CD4-positive, alpha-beta T cell (primary cell): ENCODE measurements at regions not wholly inside any gene's neighbourhood (a gene's known extent, or its start where the extent isn't known, plus 50 kb on each side); places are given as distances from the start of the nearest gene placed in this dataset.

Experiments used
- ATAC-seq: fragments of 200-7000 bp; cut with Tn5 transposase; one replicate; pipeline ENCODE4 v1.10.0; 2022; ENCODE audit warnings: mild to moderate bottlenecking; ENCODE audit not compliant: poor library complexity
- CTCF ChIA-PET: fragments of 350-600 bp; sonication (Branson Sonifier 250); formaldehyde crosslinking; loops from one replicate; lab custom pipeline; 2021; ENCODE audit warnings: antibody characterized with exemption, inconsistent platforms; lab: Charles Lee
- POLR2A ChIA-PET: fragments of 350-600 bp; sonication (Branson Sonifier 250); formaldehyde crosslinking; loops from one replicate; lab custom pipeline; 2021; ENCODE audit warnings: antibody characterized with exemption, inconsistent platforms; lab: Charles Lee
- DNase-seq, 14 experiments: peaks; one replicate each; pipeline ENCODE4 v3.0.0-alpha.2; 2013 to 2020; ENCODE audit warnings: mixed read lengths in 2 of 14
- H3K27ac ChIP-seq, 2 donors: one replicate each; pipeline versions ENCODE4 v1.5.1 to v1.7.0; 2013; ENCODE audit warnings: low read length in 2 of 2, low read depth in 1 of 2, mild to moderate bottlenecking in 1 of 2
- H3K27me3 ChIP-seq, 2 experiments: 1 replicate in 1 of 2; 2 replicates in 1 of 2; pipeline versions ENCODE4 v1.6.1 to v1.7.0; 2013; ENCODE audit warnings: low read length in 2 of 2, control low read depth in 1 of 2, mild to moderate bottlenecking in 1 of 2, moderate library complexity in 1 of 2; ENCODE audit not compliant: insufficient read depth in 2 of 2, control insufficient read depth in 1 of 2
- H3K36me3 ChIP-seq: one replicate; pipeline ENCODE4 v1.6.1; 2013; ENCODE audit warnings: low read length, control low read depth; ENCODE audit not compliant: insufficient read depth
- H3K4me1 ChIP-seq: one replicate; pipeline ENCODE4 v1.6.1; 2013; ENCODE audit warnings: low read length, control low read depth; ENCODE audit not compliant: insufficient read depth
- H3K4me3 ChIP-seq: one replicate; pipeline ENCODE4 v1.5.1; 2013; ENCODE audit warnings: mild to moderate bottlenecking, low read length, moderate library complexity
- H3K9me3 ChIP-seq, 2 experiments: 1 replicate in 1 of 2; 2 replicates in 1 of 2; pipeline versions ENCODE4 v1.6.1 to v1.7.0; 2013; ENCODE audit warnings: low read length in 2 of 2, mild to moderate bottlenecking in 2 of 2, control low read depth in 1 of 2, moderate library complexity in 1 of 2; ENCODE audit not compliant: control insufficient read depth in 1 of 2, insufficient read depth in 1 of 2
- H3K27ac Mint-ChIP-seq: one replicate; pipeline ENCODE4 v1.8.0; 2020; ENCODE audit warnings: mixed read lengths
- H3K27me3 Mint-ChIP-seq: one replicate; pipeline ENCODE4 v1.8.0; 2021; ENCODE audit warnings: mixed read lengths
- H3K36me3 Mint-ChIP-seq: one replicate; pipeline ENCODE4 v1.8.0; 2021; ENCODE audit warnings: low read depth, mixed read lengths
- H3K4me1 Mint-ChIP-seq: one replicate; pipeline ENCODE4 v1.8.0; 2021; ENCODE audit warnings: low read depth, mixed read lengths
- H3K4me3 Mint-ChIP-seq: one replicate; pipeline ENCODE4 v1.8.0; 2020; ENCODE audit warnings: mild to moderate bottlenecking, mixed read lengths
- H3K9me3 Mint-ChIP-seq: one replicate; pipeline ENCODE4 v1.8.0; 2020; ENCODE audit warnings: mixed read lengths
- CTCF ChIP-seq: fragments of 200-600 bp; IDR thresholded peaks from one replicate; pipeline ENCODE4 v1.8.0; 2022; ENCODE audit warnings: antibody characterized with exemption, mild to moderate bottlenecking
- intact Hi-C, 2 experiments: fragments of 100-400 bp; cut with DNase I in 1 of 2; cut with micrococcal nuclease in 1 of 2; formaldehyde crosslinking; loops; one replicate each; pipeline versions ENCODE4 v1.15.1 to v1.9.0; 2023 to 2025; cut with DNase I, micrococcal nuclease

GRCh38 chr18:28890791-28891190, 713.9 kb upstream of the CDH2 start:
- ChIA-PET POLR2A (no interaction called here), CTCF (no interaction called here)
- no peaks in the 10 kb centered on the region for H3K27me3 Mint-ChIP-seq
- no peaks in the 10 kb centered on the region for H3K4me1 Mint-ChIP-seq
- ATAC-seq (no peak), DNase-seq (no peak)
- TF ChIP-seq CTCF, result no peak
- H3K4me3 Mint-ChIP-seq, result no peak overlapping the region
- no peak overlapping the region for H3K27ac Mint-ChIP-seq
- peaks cover 6% of the 10 kb centered on the region for H3K9me3 Mint-ChIP-seq
- H3K36me3 ChIP-seq, result no peaks in the 10 kb centered on the region
- H3K27ac ChIP-seq, result no peak overlapping the region
- no peaks in the 10 kb centered on the region for H3K27me3 ChIP-seq
- intact Hi-C loops, result no loop called here
- H3K9me3 ChIP-seq, result no peaks in the 10 kb centered on the region
- no peaks in the 10 kb centered on the region for H3K36me3 Mint-ChIP-seq
- H3K4me1 ChIP-seq, result no peaks in the 10 kb centered on the region
- no peak overlapping the region for H3K4me3 ChIP-seq

- H3K36me3 ChIP-seq, result no peaks in the 10 kb centered on the region
- Mint-ChIP-seq H3K4me3 (no peak overlapping the region), H3K36me3 (no peaks in the 10 kb centered on the region), H3K27me3 (no peaks in the 10 kb centered on the region), H3K9me3 (peaks cover 14% of the 10 kb centered on the region), H3K27ac (no peak overlapping the region), H3K4me1 (no peaks in the 10 kb centered on the region)
- POLR2A ChIA-PET, result no interaction called here
- TF ChIP-seq CTCF, result no peak
- no peaks in the 10 kb centered on the region for H3K9me3 ChIP-seq
- CTCF ChIA-PET, result no interaction called here
- no peak overlapping the region for H3K27ac ChIP-seq
- DNase-seq (no peak), ATAC-seq (no peak)
- no peaks in the 10 kb centered on the region for H3K4me1 ChIP-seq
- H3K4me3 ChIP-seq, result no peak overlapping the region
- no peaks in the 10 kb centered on the region for H3K27me3 ChIP-seq
- intact Hi-C loops, result no loop called here
These were observed 707.4 kb upstream of the CDH2 start for GRCh38 chr18:28884304-28884703.

- Mint-ChIP-seq H3K27me3 (no peaks in the 10 kb centered on the region), H3K27ac (no peak overlapping the region), H3K9me3 (peaks cover 11% of the 10 kb centered on the region), H3K4me3 (no peak overlapping the region), H3K4me1 (no peaks in the 10 kb centered on the region), H3K36me3 (no peaks in the 10 kb centered on the region)
- no peak for DNase-seq
- H3K27ac ChIP-seq, result no peak overlapping the region
- no peak for ATAC-seq
- no peaks in the 10 kb centered on the region for H3K27me3 ChIP-seq
- no peaks in the 10 kb centered on the region for H3K9me3 ChIP-seq
- no peak for TF ChIP-seq CTCF
- no peaks in the 10 kb centered on the region for H3K4me1 ChIP-seq
- H3K36me3 ChIP-seq, result no peaks in the 10 kb centered on the region
- ChIA-PET CTCF (no interaction called here), POLR2A (no interaction called here)
- intact Hi-C loops, result no loop called here
- H3K4me3 ChIP-seq, result no peak overlapping the region
These were observed 703.9 kb upstream of the CDH2 start for GRCh38 chr18:28880856-28881255.
